ENCODE measurements at regions not wholly inside any gene's neighbourhood (a gene's known extent, or its start where the extent isn't known, plus 50 kb on each side); places are given as distances from the start of the nearest gene placed in this dataset.

DNA sequence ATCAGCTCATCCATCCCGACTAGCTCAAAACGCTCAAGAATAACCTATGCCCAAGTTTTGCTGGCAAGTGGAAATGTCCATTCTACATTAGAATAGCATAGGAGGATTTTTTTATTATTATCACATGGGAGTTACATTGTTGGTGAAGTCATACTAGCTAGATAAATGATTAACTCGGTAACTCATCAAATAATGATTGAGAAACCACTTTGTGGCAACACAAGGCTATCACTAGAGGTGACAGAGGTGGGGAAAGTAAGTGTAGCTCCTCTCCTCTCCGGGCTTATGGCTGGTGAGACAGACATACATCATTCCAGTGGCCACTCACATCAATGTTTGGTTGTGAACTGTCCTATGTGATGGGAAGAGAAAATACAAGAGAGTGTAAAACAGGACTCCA, 161.6 kb downstream of the ZIC5 start:
- TF ChIP-seq TAF1 (IDR thresholded peaks at IDR 0.05; ENCODE audit: borderline replicate concordance, low read depth, low read length) (no peak), POLR2AphosphoS5 (IDR thresholded peaks at IDR 0.05; ENCODE audit: low read depth, low read length) (no peak)

Measured in GM12892 (cell line).